ENCODE measurements at regions not wholly inside any gene's neighbourhood (a gene's known extent, or its start where the extent isn't known, plus 50 kb on each side); places are given as distances from the start of the nearest gene placed in this dataset.

- no peak for TF ChIP-seq POLR2A (IDR thresholded peaks at IDR 0.05)
- no peak for TF ChIP-seq CTCF (IDR thresholded peaks at IDR 0.05)
Observed at GRCh38 chr11:11731311-11732083, 109.7 kb upstream of the GALNT18 start.

Data from uterus (tissue), 2 donors.